ENCODE measurements at regions not wholly inside any gene's neighbourhood (a gene's known extent, or its start where the extent isn't known, plus 50 kb on each side); places are given as distances from the start of the nearest gene placed in this dataset.

DNA sequence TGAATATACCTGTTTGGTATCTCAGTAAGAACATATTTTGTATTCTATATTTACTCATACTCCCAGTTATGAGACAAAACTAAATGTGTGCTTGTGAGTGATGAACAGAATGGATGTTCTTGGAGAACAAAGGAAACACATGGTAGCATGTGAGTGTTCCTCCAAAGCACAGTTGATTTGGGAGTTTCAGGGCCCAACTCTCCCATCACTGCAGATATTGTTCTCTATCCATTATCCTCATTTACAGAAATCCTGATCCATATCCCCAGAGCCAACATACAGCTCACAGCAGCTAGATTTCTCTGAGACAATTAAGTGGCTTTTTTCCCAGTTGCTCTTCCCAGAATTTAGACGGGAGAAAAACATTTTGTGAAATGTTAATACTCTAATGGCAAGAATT, 75.6 kb upstream of the MAPRE2 start:
- TF ChIP-seq, protein P1, sequence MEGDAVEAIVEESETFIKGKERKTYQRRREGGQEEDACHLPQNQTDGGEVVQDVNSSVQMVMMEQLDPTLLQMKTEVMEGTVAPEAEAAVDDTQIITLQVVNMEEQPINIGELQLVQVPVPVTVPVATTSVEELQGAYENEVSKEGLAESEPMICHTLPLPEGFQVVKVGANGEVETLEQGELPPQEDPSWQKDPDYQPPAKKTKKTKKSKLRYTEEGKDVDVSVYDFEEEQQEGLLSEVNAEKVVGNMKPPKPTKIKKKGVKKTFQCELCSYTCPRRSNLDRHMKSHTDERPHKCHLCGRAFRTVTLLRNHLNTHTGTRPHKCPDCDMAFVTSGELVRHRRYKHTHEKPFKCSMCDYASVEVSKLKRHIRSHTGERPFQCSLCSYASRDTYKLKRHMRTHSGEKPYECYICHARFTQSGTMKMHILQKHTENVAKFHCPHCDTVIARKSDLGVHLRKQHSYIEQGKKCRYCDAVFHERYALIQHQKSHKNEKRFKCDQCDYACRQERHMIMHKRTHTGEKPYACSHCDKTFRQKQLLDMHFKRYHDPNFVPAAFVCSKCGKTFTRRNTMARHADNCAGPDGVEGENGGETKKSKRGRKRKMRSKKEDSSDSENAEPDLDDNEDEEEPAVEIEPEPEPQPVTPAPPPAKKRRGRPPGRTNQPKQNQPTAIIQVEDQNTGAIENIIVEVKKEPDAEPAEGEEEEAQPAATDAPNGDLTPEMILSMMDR (conservative IDR thresholded peaks at IDR 0.05; ENCODE audit: control insufficient read depth, insufficient read depth, low read depth, low read length): no peak
- no peak overlapping the region for H3K4me3 ChIP-seq (ENCODE audit: control insufficient read depth, low read depth, low read length)
- no peak for DNase-seq (ENCODE audit: low read depth)

DNA sequence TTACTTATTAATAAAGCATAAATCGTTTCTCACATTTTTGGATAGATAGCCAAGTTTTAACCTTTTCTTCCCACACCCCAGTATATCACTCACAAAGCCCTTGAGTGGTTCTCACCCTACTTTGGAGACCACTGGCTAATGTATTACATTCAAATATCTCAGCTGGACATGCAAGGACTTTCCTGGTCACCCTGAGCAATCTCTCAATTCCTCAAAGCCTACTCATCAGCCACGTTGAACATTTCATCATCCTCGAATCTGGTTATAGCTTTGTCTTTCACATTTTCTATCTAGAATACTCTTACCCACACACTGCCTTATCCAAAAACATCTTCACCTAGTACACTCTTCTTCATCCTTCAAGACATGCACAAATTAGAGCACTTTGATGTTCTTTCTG, 71.1 kb upstream of the MAPRE2 start:
- DNase-seq (ENCODE audit: low read depth): peak; percentile 76
- H3K4me3 ChIP-seq (ENCODE audit: control insufficient read depth, low read depth, low read length): no peak overlapping the region
- TF ChIP-seq, protein P1 (conservative IDR thresholded peaks at IDR 0.05; ENCODE audit: control insufficient read depth, insufficient read depth, low read depth, low read length): no peak

DNA sequence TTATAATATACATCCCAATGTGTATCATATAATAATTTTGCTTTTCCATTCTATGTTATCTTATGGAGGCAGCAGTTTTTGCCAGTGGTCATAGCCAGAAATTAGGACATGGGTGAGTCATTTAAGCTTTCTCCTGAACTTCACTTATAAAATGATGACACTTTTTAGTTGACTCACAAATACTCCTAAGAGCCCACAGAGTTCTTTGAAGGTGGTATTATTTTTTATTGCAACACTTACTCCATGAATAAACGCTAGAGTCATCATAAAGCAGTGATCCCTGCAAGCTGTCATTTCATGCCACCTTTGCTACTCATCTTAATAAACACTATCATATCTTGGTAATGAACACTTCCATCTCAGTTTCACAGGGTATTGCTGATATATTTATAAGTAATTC, 69.9 kb upstream of the MAPRE2 start:
- DNase-seq (ENCODE audit: low read depth): peak; percentile 86
- TF ChIP-seq, protein P1 (conservative IDR thresholded peaks at IDR 0.05; ENCODE audit: control insufficient read depth, insufficient read depth, low read depth, low read length): no peak
- no peak overlapping the region for H3K4me3 ChIP-seq (ENCODE audit: control insufficient read depth, low read depth, low read length)

DNA sequence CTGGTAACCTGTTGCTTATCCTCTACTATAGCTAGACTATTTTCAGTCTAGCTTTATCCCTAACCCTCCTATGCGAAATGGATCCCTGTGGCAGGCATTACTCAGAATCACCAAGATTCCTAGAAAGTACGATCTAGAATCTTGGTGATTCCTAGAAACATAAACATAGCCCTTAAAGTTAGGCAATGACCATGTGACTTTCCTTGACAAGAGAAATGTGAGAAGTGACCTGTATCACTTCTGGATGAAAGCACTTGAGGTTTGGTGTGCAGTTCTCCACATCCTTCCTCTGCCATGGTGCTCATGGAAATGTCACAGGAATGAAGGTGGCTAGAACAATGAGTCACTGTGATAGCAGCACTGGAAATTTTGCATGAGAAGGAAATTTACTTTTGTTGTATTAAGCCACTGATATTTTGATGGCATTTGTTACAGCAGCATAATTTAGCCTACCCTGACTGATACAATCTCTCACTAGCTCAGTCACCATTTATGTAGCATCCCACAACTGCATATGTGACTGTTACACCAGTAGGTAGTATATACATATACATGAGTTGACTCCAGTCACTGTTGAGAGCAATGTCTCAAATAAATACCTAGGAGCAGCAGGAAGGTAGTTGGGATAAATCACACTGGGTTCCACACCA, 68.3 kb upstream of the MAPRE2 start:
- DNase-seq (ENCODE audit: low read depth): no peak
- TF ChIP-seq, protein P1 (conservative IDR thresholded peaks at IDR 0.05; ENCODE audit: control insufficient read depth, insufficient read depth, low read depth, low read length): no peak
- no peak overlapping the region for H3K4me3 ChIP-seq (ENCODE audit: control insufficient read depth, low read depth, low read length)

DNA sequence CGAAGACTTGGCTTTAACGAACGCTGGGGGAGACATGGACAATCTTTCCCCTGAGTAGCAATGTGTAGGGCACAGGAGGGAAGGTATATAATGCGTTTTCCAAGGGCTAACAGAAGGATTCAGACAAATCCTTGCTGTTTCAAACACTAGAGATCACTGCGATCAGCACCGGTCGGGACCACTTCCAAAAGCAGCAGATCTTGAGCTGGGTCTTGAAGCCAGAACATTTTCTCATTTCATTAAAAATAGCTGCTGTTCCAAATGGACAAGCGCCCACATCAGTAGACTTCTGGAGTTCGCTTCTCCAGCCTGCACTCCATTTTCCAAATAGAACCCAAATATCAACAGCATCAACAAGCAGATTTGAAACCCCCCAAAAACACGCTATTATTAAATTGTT, 65.1 kb upstream of the MAPRE2 start:
- no peak overlapping the region for H3K4me3 ChIP-seq (ENCODE audit: control insufficient read depth, low read depth, low read length)
- TF ChIP-seq, protein P1 (conservative IDR thresholded peaks at IDR 0.05; ENCODE audit: control insufficient read depth, insufficient read depth, low read depth, low read length): no peak
- DNase-seq (ENCODE audit: low read depth): no peak

DNA sequence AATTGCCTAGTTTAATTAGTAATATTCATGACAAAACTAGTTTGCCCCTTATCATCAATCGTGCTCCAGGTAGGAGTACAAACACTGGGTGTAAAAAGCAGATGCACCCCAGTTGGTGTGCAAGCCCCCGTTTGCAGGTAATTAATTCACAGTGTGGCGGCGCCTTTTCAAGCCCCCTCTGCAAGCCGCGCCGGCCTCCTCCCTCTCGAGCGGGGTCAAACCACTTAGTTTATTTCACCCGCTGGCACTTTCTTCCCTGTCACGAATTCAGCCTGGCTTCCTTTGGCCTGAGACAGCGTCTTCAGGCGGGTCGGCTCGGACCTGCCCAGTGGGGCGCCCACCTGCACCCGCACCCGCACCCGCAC, 64.7 kb upstream of the MAPRE2 start:
- H3K4me3 ChIP-seq (ENCODE audit: control insufficient read depth, low read depth, low read length): peak overlapping the region; percentile 67
- TF ChIP-seq, protein P1 (conservative IDR thresholded peaks at IDR 0.05; ENCODE audit: control insufficient read depth, insufficient read depth, low read depth, low read length): no peak
- no peak for DNase-seq (ENCODE audit: low read depth)

Data from fibroblast of mammary gland (primary cell).